ENCODE measurements at regions not wholly inside any gene's neighbourhood (a gene's known extent, or its start where the extent isn't known, plus 50 kb on each side); places are given as distances from the start of the nearest gene placed in this dataset.

DNA sequence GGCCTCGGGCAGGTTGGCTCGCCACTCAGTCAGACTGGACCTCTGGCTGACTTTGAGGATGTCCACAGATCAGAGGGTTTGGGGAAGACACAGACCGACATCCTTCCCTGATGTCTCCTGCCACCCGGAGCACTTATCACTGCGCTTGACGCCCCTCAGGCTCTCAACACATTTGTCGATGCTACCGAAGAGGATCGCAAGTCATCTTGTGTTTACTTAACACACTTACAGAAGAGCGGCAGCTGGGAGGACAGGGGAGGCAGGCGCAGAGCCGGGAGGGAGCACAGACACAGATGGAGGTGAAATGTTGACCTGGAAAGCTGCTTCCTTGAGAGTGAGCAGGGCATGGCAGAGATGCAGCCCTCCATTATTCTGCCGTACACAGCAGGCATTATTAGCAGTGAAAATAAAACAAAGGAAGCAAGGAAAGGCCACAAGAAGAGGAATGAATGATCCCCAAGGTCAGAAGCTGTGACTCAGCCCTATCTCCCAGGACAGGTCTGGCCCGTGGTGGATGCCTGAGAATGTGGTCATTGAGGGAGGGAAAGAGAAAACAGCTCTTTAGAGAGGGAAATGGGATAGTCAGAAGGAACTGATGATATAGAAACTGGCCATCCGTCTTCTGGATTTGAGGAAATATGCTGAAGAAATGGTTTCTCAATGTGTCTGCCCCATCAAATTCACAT lies 549.5 kb upstream of the ARGLU1 start:
- peak in 1 of 2 experiments; percentile 3 for DNase-seq
- H3K27ac ChIP-seq: no peak overlapping the region
- no TSS peak for BruUV-seq (replicated peaks)
- H3F3A ChIP-seq (ENCODE audit: insufficient read depth, low read depth): no peaks in the 10 kb centered on the region
- H3K79me2 ChIP-seq (ENCODE audit: low read depth): no peaks in the 10 kb centered on the region
- H3K9me2 ChIP-seq (ENCODE audit: insufficient read depth): no peaks in the 10 kb centered on the region
- POLR2A ChIA-PET (ENCODE audit: unreplicated experiment): no interaction called here
- H3K27me3 ChIP-seq (ENCODE audit: insufficient read depth, low read depth): no peaks in the 10 kb centered on the region
- no peaks in the 10 kb centered on the region for H4K20me1 ChIP-seq (ENCODE audit: insufficient read depth)
- no peaks in the 10 kb centered on the region for H3K9me3 ChIP-seq (ENCODE audit: insufficient read depth, low read depth)
- TF ChIP-seq EZH2 (IDR thresholded peaks at IDR 0.05; ENCODE audit: low read depth): no peak
- TF ChIP-seq, protein P1, sequence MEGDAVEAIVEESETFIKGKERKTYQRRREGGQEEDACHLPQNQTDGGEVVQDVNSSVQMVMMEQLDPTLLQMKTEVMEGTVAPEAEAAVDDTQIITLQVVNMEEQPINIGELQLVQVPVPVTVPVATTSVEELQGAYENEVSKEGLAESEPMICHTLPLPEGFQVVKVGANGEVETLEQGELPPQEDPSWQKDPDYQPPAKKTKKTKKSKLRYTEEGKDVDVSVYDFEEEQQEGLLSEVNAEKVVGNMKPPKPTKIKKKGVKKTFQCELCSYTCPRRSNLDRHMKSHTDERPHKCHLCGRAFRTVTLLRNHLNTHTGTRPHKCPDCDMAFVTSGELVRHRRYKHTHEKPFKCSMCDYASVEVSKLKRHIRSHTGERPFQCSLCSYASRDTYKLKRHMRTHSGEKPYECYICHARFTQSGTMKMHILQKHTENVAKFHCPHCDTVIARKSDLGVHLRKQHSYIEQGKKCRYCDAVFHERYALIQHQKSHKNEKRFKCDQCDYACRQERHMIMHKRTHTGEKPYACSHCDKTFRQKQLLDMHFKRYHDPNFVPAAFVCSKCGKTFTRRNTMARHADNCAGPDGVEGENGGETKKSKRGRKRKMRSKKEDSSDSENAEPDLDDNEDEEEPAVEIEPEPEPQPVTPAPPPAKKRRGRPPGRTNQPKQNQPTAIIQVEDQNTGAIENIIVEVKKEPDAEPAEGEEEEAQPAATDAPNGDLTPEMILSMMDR (conservative IDR thresholded peaks at IDR 0.05): no peak
- no peak overlapping the region for H2AFZ ChIP-seq
- no peak overlapping the region for H3K4me3 ChIP-seq
- no peak overlapping the region for H3K4me2 ChIP-seq
- H3K4me1 ChIP-seq (replicated peaks; ENCODE audit: insufficient read depth): no peaks in the 10 kb centered on the region
- CTCF ChIA-PET: no interaction called here
- intact Hi-C loops (cut with micrococcal nuclease; ENCODE audit: unreplicated experiment): no loop called here
- no peaks in the 10 kb centered on the region for H3K36me3 ChIP-seq (ENCODE audit: low read depth)

DNA sequence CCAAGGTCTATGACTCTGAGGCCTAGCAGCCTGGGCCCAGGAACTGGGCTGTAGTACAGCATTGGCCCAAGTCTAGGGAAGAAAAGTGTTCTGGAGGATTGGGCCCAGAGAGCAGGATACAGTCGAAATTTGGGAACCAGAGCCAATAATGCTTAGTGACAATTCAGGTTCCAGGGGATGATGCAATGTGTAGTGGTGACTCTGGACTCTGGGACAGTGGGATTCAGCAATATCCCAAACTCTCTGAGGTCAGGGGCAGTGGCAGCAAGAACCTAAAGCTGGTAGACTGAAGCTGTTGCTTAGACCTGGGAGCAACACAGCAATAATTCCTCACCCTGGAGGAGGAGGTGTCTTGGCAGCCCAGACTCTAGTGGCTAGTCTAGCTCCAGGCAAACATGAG lies 545.5 kb upstream of the ARGLU1 start:
- H3K4me2 ChIP-seq: no peak overlapping the region
- BruUV-seq (replicated peaks): no TSS peak
- H3K36me3 ChIP-seq (ENCODE audit: low read depth): no peaks in the 10 kb centered on the region
- no peaks in the 10 kb centered on the region for H3F3A ChIP-seq (ENCODE audit: insufficient read depth, low read depth)
- no peak overlapping the region for H2AFZ ChIP-seq
- H3K27me3 ChIP-seq (ENCODE audit: insufficient read depth, low read depth): no peaks in the 10 kb centered on the region
- H3K4me3 ChIP-seq: no peak overlapping the region
- ChIA-PET POLR2A (ENCODE audit: unreplicated experiment) (no interaction called here), CTCF (no interaction called here)
- DNase-seq: no peak
- intact Hi-C loops (cut with micrococcal nuclease; ENCODE audit: unreplicated experiment): no loop called here
- H3K9me2 ChIP-seq (ENCODE audit: insufficient read depth): no peaks in the 10 kb centered on the region
- no peaks in the 10 kb centered on the region for H3K4me1 ChIP-seq (replicated peaks; ENCODE audit: insufficient read depth)
- H3K9me3 ChIP-seq (ENCODE audit: insufficient read depth, low read depth): no peaks in the 10 kb centered on the region
- no peaks in the 10 kb centered on the region for H4K20me1 ChIP-seq (ENCODE audit: insufficient read depth)
- H3K27ac ChIP-seq: no peak overlapping the region
- TF ChIP-seq EZH2 (IDR thresholded peaks at IDR 0.05; ENCODE audit: low read depth): no peak
- TF ChIP-seq, protein P1 (conservative IDR thresholded peaks at IDR 0.05): no peak
- no peaks in the 10 kb centered on the region for H3K79me2 ChIP-seq (ENCODE audit: low read depth)

DNA sequence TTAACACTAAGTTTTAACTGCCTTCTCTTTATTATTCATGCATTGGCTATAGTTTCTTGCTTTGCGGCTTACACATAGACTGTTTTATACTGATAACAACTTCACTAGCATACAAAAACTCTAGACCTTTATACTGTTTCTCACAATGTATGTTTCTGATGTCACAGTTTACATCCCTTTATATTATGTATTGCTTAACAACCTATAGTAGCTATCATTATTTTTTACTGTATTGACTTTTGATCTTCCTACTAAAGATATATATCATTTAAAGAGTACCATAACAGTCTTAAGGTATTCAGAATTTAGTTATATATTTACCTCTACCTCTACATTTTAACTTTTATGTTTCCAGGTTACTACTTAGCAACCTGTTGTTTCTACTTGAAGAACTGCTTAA lies 543.3 kb upstream of the ARGLU1 start:
- TF ChIP-seq, protein P1 (conservative IDR thresholded peaks at IDR 0.05): no peak
- no peak for TF ChIP-seq EZH2 (IDR thresholded peaks at IDR 0.05; ENCODE audit: low read depth)
- Histone ChIP-seq H3F3A (ENCODE audit: insufficient read depth, low read depth) (no peaks in the 10 kb centered on the region), H3K79me2 (ENCODE audit: low read depth) (no peaks in the 10 kb centered on the region), H3K9me2 (ENCODE audit: insufficient read depth) (no peaks in the 10 kb centered on the region), H3K27ac (no peak overlapping the region), H4K20me1 (ENCODE audit: insufficient read depth) (no peaks in the 10 kb centered on the region), H3K36me3 (ENCODE audit: low read depth) (no peaks in the 10 kb centered on the region), H3K4me2 (no peak overlapping the region), H3K27me3 (ENCODE audit: insufficient read depth, low read depth) (no peaks in the 10 kb centered on the region), H3K4me3 (no peak overlapping the region), H2AFZ (no peak overlapping the region), H3K9me3 (ENCODE audit: insufficient read depth, low read depth) (no peaks in the 10 kb centered on the region), H3K4me1 (replicated peaks; ENCODE audit: insufficient read depth) (no peaks in the 10 kb centered on the region)
- intact Hi-C loops (cut with micrococcal nuclease; ENCODE audit: unreplicated experiment): no loop called here
- POLR2A ChIA-PET (ENCODE audit: unreplicated experiment): no interaction called here
- CTCF ChIA-PET: no interaction called here
- DNase-seq: no peak
- BruUV-seq (replicated peaks): no TSS peak
